IMR-90 (cell line): ENCODE measurements at regions not wholly inside any gene's neighbourhood (a gene's known extent, or its start where the extent isn't known, plus 50 kb on each side); places are given as distances from the start of the nearest gene placed in this dataset.

ENCODE experiments used
- CTCF ChIP-seq: conservative IDR thresholded peaks from 2 replicates; pipeline ENCODE4 v1.5.1; 2012; ENCODE audit warnings: mild to moderate bottlenecking, low read depth, low read length, improper control_type of control experiment
- FOS ChIP-seq: fragments of 150-350 bp; IDR thresholded peaks from 2 replicates; pipeline ENCODE4 v1.6.1; 2016; ENCODE audit warnings: low read depth, low read length
- MXI1 ChIP-seq: IDR thresholded peaks from 2 replicates; pipeline ENCODE4 v1.6.1; 2012; ENCODE audit warnings: low read depth, mild to moderate bottlenecking, low read length, moderate library complexity, borderline replicate concordance
- NFE2L2 ChIP-seq: fragments of 150-350 bp; IDR thresholded peaks from 2 replicates; pipeline ENCODE4 v1.6.1; 2016; ENCODE audit warnings: low read depth, mild to moderate bottlenecking, low read length
- POLR2A ChIP-seq: IDR thresholded peaks from 2 replicates; pipeline ENCODE4 v1.6.1; 2012; ENCODE audit warnings: mild to moderate bottlenecking, low read depth, low read length
- SMC3 ChIP-seq: fragments of 150-350 bp; IDR thresholded peaks from 2 replicates; pipeline ENCODE4 v1.6.1; 2016; ENCODE audit warnings: low read depth, mild to moderate bottlenecking, antibody characterized with exemption, low read length, moderate library complexity

DNA sequence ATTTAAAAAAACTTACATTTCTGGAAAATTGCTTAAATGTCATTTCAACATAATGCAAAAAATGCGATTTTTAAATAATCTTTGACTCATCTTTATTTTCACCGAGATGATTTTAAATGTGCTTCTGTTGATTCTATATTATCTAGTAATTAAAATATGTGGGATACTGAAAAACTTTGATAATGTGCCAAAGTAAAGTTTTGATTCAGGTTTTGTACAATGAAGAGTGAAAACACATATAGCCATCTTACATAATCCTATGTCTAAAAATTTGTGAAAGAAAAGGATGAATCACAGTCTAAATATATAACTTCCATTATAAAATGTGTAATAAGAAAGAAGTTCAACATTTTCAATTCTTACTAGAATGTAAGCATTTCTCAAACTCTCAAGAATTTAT, 204.3 kb upstream of the ZC3H15 start:
- no peak for TF ChIP-seq CTCF
- TF ChIP-seq POLR2A: no peak
- TF ChIP-seq SMC3: no peak
- no peak for TF ChIP-seq MXI1
- no peak for TF ChIP-seq NFE2L2
- no peak for TF ChIP-seq FOS
